ENCODE measurements at regions not wholly inside any gene's neighbourhood (a gene's known extent, or its start where the extent isn't known, plus 50 kb on each side); places are given as distances from the start of the nearest gene placed in this dataset.
A peak's percentile ranks its signal among the peaks of the same experiment; 100 is the strongest.
"Not testable (repeated sequence)": the region's sequence is repeated elsewhere in the genome, so short reads cannot be mapped to it uniquely, and the experiment has no call there.

DNA sequence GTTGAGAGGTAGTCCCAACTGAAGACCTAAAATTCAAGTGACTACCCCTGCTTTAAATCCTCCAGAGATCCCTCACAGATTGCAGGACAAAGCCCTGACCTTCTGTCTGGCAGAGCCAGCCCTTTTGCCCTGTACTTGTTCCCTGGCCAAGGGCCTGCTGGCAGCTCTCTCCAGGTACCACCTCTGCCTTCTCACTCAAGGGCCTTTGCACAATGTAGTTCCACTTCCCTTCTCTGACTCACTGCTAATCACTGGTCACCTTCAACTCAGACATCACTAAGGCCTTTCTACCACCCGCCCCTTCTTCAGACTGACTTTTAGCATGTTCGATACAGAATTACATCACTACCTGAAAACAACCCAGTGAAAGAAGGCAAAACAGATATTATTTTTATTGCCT lies 411.0 kb downstream of the TMEM182 start:
- no peak for DNase-seq

DNA sequence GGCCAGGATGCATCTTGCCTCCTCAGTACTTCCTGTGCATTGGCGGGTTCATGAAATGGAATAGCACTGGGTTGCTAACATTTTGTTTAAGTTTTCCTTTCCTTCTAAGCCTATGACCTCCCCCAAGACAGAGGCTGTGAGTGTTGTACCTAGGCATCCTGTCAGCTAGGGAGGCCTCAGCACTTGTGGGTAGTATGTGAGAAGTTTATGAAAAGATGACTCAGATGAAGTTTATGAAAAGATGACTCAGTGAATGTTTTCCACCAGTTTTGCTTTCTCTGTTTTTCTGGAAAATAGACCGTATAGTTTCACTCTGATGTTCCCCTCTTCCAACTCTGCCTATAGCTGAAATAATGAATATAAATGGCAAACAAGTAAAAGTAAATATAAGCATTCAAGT lies 412.9 kb downstream of the TMEM182 start:
- DNase-seq: no peak

DNA sequence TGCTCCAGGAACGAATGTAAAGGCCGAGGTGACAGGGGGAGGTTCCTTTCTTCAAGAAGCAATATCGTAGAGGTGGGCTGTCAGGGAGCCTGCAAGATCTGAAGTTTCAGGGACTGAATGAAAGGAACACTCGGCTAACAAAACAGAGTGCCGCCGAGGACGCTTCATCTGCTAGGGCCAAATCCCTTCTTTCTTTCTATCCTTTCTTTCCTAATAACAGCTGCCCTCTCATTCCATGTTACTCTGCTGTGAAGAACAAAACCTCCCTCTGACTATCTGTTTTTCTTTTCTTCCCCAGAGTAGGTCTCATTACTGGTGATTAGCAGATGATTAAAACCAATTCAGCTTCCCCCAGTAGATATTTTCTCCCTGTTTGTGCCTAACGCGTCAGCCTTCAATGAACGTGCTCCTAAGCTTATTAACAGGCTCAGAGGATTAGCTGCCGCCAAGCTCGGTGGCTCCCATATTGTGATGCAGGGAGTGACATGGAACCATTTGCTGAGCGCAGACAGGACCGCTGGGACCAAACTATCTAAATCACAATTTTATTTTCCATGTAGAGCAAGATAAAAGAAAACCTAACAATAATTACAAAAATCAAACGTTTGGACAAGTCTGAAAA lies 414.6 kb downstream of the TMEM182 start:
- DNase-seq: peak; percentile 97

DNA sequence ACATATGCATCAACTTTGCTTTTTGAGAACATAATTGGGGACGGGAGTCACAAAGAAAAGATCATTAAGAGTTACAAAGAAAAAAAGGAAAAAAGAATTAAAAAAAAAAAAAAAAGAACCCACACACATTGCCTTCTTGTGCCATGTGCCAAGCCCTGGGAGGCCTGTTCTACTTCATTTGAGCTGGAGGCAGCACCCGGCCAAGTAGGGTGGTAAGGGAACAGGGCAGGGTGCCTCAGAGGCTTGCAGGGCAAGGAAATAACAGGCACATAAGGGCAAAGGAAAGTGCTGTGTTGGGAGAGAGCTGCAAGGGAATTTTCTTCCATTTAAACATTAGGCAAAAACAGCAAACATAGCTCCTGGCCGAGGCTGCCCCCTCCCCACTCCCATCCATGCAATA lies 418.0 kb downstream of the TMEM182 start:
- DNase-seq: no peak

DNA sequence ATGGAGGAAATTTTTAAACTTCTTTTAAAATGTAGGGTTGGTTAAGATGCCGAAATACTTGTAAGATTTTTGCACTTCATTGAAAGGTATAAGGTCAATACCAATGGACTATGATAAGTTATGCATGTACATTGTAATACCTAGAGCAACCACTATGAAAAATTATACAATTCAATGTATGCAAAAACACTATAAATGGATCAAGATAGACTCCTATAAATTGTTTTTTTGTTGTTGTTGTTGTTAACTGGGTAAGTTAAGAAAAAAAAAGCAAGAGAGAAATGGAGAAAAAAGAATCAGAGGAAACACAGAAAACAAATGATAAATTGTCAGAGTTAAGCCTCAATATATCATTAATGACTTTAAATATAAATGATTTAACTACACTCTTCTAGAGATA lies 421.2 kb downstream of the TMEM182 start:
- no peak for DNase-seq

DNA sequence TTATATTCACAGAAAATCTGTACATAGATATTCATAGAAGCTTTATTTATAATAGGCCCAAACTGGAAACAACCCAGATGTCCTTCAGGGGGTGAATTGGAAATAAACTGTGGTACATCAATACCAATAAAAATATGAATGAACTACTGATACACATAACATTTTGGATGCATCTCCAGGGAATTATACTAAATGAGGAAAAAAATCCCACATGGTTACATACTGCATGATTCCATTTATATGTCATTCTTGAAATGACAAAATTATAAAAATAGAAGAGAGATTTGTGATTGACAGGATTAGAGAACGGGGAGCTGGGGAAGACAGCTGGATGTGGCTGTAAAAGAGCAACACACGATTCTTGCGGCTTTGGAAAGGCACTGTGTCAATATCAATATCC lies 435.0 kb downstream of the TMEM182 start:
- DNase-seq: no peak

DNA sequence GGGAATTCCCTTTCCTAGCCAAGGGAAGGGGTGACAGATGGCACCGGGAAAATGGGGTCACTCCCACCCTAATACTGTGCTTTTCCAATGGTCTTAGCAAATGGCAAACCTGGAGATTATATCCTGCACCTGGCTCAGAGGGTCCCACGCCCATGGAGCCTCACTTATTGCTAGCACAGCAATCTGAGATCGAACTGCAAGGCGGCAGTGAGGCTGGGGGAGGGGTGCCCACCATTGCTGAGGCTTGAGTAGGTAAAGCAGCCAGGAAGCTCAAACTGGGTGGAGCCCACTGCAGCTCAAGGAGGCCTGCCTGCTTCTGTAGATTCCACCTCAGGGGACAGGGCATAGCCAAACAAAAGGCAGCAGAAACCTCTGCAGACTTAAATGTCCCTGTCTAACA lies 438.9 kb downstream of the TMEM182 start:
- not testable (repeated sequence) for DNase-seq

DNA sequence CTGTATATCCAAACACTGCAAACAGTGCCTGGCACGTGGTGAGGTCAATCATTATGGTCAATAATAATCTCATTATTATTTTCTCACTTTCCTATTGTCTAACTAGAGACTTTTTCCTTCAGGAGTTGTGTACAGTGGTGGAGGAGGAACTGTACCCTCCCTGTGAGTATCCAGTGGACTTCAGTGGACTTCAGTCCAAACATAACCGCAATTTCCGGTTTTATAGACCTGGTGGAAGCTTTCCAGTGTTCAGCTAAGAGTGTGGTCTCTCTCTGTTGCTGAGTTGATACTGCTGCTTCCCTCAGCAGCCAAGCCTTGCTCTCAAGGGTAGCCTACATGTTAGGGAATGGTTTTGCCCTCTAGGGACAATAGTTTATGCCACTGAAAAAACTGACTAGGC lies 447.1 kb downstream of the TMEM182 start:
- no peak for DNase-seq

DNA sequence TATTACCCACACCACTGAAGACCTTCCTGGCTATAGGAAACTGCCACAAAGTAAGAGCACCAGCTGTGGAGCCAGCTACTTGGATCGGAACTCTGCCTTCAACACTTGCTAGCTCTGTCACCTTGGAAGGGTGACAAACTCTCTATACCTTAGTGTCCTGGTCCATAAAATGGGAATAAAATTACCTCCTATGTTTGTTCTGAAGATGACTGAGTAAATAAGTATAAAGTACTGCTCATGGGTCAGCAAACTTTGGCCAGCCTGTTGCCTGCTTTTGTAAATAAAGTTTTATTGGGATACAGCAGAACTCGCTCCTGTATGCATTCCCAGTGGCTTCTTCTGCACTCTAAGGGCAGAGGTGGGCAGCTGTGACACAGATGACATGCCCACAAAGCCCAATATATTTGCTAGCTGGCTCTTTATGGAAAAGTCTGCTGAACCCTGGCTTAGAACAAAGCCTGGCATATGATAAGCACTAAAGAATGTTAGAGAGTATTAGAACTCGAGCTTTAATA lies 451.3 kb downstream of the TMEM182 start:
- no peak for DNase-seq

DNA sequence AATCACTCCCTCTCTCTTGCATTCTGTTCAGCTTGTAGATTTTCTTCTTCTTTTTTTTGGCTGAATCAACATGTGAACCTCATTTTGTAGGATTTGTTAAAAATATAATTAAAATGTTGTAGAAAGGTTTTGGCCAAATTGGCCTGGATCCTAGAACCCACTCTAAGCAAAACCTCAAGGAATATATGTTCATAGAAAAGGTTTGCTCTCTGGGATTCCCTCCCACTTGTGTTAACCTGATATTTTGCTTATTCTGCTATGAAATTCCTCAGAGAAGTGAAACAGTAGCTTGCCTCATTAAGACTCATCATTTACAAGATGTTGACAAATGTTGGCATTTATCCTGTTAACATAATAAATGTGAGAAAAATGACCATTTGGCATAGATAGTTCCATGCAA lies 456.7 kb downstream of the TMEM182 start:
- DNase-seq: no peak

DNA sequence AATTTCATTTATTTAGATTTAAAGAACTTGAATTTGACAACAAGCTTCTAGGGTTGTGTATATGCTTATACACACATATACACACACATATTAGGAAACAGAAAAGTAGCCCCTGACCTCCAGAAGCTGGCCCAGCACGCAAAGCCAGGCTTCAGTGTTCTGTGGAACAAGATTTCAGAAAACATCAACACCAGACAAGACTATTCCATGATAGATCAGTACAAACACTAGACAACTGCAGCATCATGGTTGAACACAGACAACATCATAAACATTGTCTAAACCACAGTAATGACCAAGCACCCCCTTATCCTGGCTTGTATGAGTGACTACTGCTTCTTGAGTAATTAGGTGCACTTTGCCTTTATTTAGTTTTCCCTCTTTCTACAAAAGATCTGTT lies 457.6 kb downstream of the TMEM182 start:
- DNase-seq: no peak

DNA sequence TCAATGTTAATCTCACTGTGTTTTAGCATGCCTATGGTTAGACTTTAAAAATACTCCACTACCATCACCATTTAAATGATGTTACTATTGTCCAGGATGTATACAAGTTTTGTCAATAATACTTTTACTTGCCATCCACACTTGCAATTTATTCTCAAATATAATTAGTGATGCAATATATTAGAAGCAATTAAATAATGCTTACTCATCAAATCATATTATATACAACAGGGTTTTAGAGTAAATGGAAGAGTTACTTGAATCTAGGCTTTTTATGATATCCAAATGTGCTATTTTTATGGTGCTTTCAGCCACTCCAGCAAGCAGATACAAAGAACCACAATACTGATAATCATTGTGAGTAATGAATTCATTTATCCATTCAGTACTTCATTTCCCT lies 461.1 kb downstream of the TMEM182 start:
- DNase-seq: no peak

DNA sequence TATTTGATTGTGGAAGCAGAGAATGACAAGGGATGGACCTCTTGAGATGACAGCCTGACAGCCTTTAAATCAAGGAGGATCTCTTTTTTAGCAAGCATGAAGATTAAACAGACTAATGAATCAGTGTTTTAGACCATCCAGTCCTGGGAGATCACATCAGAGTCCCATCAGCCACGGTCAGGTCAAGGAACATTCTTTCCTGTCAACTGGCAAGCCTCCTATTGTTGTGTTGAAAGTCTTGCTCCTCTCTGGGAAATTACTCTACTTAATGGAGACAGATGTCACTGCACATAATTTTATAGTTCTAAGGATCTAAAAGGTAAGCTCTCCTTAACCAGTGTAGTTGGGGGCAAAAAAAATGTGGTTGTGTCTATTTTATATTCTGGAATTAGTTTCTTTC lies 469.0 kb downstream of the TMEM182 start:
- DNase-seq: peak; percentile 11

DNA sequence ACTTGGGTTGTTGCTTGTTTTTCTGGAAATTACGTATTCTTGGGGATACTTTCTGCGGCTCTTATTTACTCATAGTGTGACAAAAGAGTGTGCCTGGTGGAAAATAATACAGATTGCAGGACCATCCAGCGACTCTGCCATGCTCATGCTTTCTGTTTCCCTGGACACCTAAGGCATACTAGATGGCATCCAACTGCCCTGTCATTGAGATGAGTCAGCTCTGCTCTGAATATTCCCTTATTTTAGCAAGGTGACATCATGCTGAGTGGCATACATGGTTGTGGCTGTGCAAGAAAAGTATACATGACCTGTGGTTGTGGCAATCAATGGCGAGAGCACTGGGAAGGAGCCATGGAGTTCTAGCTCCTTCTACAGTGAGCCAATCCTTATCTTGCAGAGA lies 471.0 kb downstream of the TMEM182 start:
- DNase-seq: no peak

DNA sequence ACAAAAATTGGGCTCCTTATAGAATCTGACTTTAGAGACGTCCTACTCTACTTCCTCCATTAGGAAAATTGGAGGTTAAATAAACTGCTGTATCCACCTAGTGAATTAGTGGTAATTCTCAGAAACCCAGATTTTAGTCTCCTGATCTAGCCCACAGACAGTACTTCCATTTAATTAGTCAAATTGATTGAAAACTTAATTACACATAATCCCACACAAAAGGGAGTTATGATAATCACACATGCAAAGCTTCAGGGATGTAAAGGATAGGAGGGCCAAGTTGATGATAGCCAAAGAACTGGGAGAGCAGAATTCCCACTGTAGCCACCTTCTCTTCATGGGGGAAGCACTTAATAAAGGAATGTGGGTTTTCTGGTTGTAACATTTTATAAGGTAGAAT lies 471.9 kb downstream of the TMEM182 start:
- peak; percentile 4 for DNase-seq

DNA sequence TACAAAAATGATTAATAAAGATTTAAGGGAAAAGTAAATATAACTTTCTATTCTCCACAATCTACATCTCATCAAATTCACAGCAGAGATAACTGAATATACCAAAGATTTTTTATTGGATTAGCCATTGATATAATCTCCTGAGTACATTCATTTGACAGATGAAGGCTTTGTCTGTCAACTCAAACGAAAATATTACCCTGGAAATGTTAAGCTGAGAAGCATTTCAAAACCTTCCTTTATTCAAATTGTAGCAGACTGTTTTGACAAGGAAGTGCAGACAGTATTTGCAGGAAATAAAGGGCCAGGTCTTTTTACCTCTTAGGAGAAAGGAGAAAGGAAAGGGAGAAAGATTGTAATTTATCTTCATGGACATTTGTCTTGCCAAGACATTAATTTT lies 473.5 kb downstream of the TMEM182 start:
- DNase-seq: no peak

DNA sequence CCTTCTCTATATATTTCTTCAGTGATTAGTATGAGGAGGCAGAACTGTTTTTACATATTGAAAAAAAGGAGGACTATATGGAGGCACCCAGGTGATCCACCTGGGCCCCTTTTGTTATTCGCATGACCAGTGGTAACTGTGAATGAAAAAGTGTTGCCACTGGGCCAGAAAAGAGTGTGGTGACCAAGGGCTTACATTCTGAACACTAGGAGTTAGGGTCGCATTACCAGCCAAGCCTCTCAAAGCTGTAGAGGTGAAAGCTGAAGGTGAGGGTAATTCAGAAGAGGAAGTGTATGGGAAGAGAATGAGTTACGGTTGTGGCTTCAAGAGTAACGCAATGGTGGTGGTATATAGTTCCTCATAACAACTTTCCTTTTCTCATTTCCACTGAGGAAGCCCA lies 487.6 kb downstream of the TMEM182 start:
- no peak for DNase-seq

DNA sequence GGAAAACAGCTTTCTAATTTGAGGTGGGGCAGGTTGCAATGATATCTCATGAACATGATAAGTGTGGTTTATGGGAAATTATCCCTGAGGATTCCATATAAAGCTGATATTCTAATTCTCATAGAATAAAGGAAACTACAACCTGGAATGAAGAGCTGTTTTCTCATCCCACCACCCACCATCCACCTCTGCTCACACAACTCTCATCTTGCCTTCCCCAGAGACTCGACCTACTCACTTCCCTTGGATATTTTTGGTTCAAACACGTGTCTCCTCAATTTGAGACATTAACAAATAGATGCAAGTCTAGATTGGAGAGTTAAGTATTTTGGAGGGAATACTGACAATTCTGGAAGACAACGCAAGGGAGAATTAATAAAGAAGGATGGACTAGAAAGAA lies 490.9 kb downstream of the TMEM182 start:
- DNase-seq: no peak

DNA sequence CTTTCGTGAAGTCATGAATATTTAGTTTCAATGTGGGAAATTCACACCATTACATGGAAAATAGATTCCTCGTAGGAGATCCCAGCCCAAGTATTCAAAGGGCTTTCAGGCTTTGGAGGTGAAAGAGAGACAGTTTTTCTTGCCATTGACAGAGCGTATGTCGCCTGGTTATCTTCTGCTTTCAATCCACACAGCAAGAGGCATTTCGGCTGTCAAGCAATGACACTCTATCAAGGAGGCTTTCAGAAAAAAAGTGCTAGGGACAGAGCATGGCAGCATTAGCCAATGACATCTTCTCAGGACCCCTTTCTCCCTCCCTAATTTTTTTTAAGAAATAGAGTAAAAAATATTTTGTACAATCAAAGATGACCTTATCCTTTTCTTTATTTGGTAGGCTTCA lies 492.8 kb downstream of the TMEM182 start:
- DNase-seq: no peak

DNA sequence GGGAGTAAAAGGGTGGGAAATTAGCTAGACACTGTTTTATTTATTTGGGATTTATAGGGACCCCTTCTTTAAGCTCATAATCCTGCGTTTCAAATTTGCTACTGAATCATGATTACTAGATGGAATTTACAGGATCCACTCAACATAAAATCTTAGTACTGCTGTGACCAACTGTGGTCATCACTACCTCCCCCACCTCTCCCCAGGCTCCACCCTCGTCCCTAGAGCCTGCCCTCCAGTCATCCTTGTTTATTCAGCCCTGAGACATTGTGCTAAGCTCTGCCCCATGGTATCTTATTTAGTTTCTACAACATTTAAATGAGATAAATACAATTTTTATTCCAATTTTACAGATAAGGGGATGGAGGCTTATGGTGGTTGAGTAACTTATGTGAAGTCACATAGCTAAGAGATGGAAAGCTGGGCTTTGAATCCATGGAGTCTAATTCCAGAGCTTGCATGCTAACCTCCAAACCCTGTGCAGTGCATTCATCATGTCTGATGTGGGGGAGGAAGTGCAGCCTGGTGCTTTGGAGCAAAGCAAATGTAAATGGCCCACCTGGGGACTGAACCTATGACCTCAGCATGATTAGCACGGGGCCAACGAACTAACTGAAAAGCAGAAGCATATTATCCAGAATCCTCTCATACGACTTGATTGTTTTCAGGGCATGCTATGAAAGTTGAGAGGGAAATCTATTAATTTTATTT lies 502.4 kb downstream of the TMEM182 start:
- DNase-seq: no peak

DNA sequence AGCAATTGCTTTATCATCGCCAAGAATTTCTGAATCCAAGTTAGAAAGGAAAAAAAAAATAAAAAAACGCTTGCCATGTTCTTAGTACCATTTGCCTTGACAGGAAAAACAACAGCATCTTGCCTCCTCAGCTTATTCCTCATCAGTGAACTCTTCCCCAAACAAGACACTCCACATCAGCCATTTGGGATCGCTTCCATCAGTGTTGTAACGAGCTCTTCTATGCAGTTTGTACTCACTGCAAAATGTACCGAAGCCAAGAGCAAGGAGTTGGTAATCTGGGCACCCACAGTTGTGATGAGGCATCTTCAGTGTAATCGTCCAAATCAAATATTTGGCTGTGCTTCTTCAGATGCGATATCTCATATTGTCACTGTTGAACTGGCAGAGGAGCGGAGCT lies 503.7 kb downstream of the TMEM182 start:
- no peak for DNase-seq

DNA sequence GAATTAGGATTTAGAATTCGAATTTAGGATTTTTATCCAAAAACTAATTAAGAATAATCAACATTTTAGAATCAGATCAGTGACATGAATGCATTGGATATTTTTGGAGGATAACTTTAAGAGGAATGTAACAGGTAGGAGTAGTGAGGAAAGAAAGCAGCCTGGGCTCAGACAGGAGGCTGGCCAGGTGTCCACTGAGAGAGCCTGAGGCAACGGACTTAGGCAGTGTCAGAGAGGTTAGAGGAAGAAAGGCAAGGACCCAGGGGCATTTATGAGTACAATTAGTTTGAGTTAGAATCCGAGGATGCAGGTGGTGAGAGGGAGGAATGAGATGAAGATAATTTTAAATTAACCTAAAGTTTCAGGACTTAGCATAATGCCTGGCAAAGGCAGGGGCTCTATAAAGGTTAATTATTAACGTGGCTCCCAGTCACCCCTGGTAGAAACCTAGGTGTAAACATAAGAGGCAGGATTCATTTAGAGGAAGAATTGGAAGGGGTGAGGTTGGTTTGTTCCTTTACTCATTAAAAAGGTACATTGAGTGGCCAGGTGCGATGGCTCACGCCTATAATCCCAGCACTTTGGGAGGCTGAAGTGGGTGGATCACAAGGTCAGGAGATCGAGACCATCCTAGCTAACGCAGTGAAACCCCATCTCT lies 507.1 kb downstream of the TMEM182 start:
- no peak for DNase-seq

DNA sequence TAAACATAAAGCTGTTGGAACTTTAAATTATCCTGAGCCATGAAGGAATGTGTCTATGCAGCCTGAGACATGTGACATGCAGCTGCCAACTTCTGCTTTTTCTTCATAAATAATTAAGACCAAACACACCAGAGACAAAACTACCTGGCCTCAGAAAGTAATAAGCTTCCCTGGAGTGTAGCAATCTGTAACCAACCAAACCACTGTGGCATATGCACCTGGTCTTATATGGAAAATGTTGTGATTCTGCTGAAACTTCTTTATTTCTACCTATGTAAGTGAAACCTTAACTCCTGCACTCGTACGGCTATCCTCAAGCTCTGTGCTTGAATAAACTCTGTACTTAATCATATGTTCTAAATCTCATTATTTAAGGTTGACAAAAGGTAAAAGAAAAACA lies 515.0 kb downstream of the TMEM182 start:
- no peak for DNase-seq

DNA sequence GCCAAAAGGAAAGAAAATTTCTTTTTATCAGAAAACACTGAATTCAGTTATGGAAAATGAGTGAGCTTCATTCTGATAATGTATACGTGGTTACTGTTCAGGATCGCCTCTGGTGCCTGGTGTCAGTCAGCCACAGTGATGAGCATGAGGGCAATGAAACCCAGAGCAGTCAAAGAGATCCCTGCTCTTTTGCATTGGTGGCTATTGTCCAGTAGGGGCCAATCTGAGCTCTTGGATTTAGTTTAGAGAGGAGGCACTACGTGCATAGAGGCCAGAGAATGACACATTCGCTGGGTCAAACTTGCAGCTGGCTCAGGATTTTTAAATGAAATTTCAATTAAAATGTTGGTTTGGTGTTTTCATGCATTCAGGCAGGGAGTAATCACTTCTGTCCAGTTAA lies 522.9 kb downstream of the TMEM182 start:
- no peak for DNase-seq
